WI38 (cell line): ENCODE measurements at regions not wholly inside any gene's neighbourhood (a gene's known extent, or its start where the extent isn't known, plus 50 kb on each side); places are given as distances from the start of the nearest gene placed in this dataset.

Experiments
- H3K4me3 ChIP-seq: 2 replicates; pipeline ENCODE4 v1.5.1; 2011; ENCODE audit warnings: low read depth, mild to moderate bottlenecking, control low read depth, low read length
- TF ChIP-seq, protein P1 (sequence below): IDR thresholded peaks from 2 replicates; pipeline ENCODE4 v1.5.1; 2012; ENCODE audit warnings: low read depth, mild to moderate bottlenecking, control low read depth, low read length

DNA sequence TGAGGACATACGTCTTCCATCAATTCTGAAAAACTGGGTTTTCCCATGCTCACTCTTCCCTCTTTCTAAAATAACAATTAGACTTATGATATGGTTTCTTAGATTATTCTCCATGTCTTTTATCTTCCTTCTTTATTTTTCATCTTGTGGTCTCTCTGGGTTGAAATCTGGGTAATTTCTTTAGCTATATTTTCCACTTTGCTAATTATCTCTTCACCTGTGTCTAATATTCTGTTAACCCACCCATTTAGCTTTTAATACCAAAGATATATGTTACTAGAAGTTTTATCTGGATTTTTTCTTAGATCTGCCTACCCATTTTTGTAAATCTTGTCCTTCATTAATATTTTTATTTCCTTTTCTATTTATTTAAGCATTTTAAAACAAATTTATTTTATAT is 121.8 kb downstream of the TENT5A start:
- TF ChIP-seq, protein P1, sequence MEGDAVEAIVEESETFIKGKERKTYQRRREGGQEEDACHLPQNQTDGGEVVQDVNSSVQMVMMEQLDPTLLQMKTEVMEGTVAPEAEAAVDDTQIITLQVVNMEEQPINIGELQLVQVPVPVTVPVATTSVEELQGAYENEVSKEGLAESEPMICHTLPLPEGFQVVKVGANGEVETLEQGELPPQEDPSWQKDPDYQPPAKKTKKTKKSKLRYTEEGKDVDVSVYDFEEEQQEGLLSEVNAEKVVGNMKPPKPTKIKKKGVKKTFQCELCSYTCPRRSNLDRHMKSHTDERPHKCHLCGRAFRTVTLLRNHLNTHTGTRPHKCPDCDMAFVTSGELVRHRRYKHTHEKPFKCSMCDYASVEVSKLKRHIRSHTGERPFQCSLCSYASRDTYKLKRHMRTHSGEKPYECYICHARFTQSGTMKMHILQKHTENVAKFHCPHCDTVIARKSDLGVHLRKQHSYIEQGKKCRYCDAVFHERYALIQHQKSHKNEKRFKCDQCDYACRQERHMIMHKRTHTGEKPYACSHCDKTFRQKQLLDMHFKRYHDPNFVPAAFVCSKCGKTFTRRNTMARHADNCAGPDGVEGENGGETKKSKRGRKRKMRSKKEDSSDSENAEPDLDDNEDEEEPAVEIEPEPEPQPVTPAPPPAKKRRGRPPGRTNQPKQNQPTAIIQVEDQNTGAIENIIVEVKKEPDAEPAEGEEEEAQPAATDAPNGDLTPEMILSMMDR = no peak

DNA sequence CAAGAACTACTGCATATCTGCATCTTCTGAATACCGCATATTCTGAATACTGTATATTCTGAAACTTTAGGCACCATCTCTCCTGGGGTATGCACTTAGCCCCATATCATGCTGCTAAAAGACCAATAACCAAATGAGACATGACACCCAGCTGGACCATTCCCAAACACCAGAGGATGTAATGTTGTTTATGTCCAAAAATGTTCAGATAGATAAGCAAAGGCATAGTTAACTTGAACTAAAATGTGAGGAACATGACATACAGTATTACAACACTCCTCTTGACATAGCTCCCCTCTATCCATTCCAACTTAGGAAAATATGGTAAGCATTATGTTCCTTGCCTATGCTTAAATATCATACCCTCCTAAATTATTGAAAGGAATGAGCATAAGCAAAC is 127.3 kb downstream of the TENT5A start:
- TF ChIP-seq, protein P1 = no peak
- no peak overlapping the region for H3K4me3 ChIP-seq

More for the DNA sequence above, 121.8 kb downstream of the TENT5A start:
- H3K4me3 ChIP-seq = no peak overlapping the region

DNA sequence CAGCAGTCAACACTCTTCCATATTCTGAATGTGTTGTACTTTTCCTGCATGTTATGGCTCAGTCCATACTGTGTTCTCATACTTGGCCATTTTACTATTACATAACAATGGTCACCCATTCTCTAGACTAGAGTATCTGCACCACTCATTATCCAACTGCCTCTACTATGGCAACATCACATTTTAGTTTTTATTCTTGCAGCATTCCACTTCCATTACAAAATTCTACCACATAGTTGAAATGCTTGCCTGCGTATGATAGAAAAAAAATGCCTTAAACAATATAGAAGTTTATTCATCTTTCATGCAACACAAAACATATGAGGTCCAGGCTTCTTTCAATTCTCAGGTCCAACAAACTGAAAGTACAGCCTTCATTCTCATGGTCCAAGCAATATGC is 128.0 kb downstream of the TENT5A start:
- TF ChIP-seq, protein P1 = no peak
- no peak overlapping the region for H3K4me3 ChIP-seq

DNA sequence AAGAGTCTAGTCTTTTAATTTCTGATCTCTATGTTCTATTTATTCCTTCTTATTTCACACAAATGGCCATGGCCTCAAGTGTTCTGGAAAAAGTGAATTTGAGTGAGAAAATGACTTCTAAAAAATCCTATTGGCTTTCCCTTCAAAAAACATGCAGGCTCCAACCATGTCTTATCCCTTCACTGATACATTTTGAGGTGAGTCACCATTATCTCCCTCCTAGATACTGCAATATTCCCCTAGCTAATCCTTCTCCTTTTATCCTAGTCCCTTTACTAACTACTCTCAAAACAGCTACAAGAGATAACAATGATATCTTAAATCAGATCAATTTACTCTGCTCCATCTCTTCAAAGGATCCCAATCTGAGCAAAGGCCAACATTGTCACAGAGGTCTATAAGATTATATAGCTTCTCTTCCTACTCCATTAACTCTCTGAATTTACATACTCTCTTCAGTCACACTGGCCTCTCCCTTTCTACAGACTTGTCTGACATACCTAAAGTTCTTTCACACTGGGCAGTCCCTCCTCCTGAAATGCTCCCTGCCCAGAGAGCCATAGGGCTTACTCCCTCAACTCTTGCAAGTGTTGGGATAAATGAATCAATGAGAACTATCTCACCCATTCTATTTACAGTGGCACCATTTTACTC is 129.2 kb downstream of the TENT5A start:
- no peak overlapping the region for H3K4me3 ChIP-seq
- TF ChIP-seq, protein P1 = no peak

DNA sequence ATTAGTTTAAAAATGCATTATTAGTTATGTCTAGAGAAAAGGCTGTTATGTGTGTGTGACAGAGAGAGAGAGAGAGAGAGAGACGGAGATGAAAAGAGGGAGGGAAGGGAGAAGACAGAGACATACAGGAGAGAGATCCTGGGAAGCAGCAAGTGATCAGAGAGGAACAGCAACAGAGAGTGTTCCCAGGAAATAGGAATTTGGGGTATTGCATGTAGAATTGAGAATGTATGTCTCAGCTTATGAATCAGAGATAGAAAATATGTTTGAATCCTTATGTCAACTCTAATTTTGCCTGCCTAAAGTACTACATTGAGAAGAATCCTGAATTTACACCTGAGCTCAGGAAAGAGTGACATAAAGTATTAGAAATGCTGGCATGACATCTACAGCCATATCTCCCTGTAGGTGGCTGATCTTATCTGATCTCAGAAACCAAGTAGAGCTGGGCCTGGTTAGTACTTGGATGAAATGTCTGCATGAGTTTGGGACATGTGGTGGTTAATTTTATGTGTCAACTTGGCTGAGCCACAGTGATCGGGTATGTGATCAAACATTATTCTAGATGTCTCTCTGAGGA is 130.6 kb downstream of the TENT5A start:
- H3K4me3 ChIP-seq = no peak overlapping the region
- TF ChIP-seq, protein P1 = no peak

DNA sequence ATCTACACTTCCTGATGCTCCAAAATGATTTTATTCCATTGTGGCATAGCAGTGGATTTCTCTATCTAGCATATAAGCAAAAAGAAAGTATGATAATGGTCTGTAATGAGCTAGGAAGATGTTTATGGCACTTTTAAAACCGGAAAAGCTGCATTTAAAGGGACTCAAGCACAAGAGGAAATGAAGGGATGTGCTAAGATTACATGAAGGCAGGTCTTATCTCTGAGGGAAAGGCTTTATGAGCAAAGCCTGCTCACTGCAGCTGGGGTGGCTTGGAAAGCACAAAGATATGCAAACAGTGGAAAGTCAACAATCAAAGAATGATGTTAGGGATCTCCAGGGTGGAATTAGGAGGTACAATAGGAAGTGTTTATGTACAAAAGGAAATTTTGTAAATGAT is 138.2 kb downstream of the TENT5A start:
- TF ChIP-seq, protein P1 = no peak

DNA sequence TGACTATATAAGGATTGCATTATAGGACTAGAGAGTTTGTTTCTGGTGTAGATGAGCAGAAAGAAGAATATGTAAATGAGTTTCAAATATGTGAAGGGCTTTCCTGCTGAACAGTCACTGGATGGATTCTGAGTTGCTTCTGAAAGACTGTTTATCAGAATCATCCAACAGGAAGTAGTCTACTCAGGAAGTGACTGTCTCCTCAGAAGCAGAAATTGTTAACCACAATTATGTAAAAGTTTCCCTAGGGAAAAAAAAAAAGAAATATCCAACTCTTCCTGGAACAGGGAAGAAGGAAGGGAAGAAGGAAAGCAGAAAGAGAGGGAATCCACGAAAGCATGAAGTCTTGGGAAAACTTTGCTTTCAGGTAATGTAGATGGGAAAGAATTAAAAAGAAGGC is 138.9 kb downstream of the TENT5A start:
- TF ChIP-seq, protein P1 = no peak
- H3K4me3 ChIP-seq = no peak overlapping the region

More for the DNA sequence above, 138.2 kb downstream of the TENT5A start:
- no peak overlapping the region for H3K4me3 ChIP-seq
